GM12892 (cell line): ENCODE measurements at regions not wholly inside any gene's neighbourhood (a gene's known extent, or its start where the extent isn't known, plus 50 kb on each side); places are given as distances from the start of the nearest gene placed in this dataset.

Experiments used
- POLR2A ChIP-seq: IDR thresholded peaks from 2 replicates; pipeline ENCODE4 v1.6.1; 2011; ENCODE audit warnings: low read depth, low read length, control low read depth
- POLR2AphosphoS5 ChIP-seq: IDR thresholded peaks from 2 replicates; pipeline ENCODE4 v1.6.1; 2011; ENCODE audit warnings: low read depth, low read length, control low read depth
- TAF1 ChIP-seq: IDR thresholded peaks from 2 replicates; pipeline ENCODE4 v1.6.1; 2011; ENCODE audit warnings: low read depth, mild to moderate bottlenecking, control low read depth, low read length, borderline replicate concordance

- no peak for TF ChIP-seq POLR2A
- no peak for TF ChIP-seq POLR2AphosphoS5
- TF ChIP-seq TAF1, result no peak
Measured at GRCh38 chr2:204072443-204073324, 136.1 kb downstream of the ICOS start.
